A673 (cell line): ENCODE measurements at regions not wholly inside any gene's neighbourhood (a gene's known extent, or its start where the extent isn't known, plus 50 kb on each side); places are given as distances from the start of the nearest gene placed in this dataset.

Source experiments
- BruUV-seq: library from RNA; stranded (reverse); fragments of 400-500 nt; replicated peaks from 2 replicates; lab custom pipeline; 2021; lab: Mats Ljungman, UMichigan
- CTCF ChIA-PET: fragments of 300-600 bp; sonication (Branson Sonifier 250); formaldehyde crosslinking; loops from one replicate; lab custom pipeline; 2022; ENCODE audit warnings: antibody characterized with exemption; lab: Charles Lee
- POLR2A ChIA-PET: fragments of 300-600 bp; sonication (Branson Sonifier 250); formaldehyde crosslinking; loops from one replicate; lab custom pipeline; 2022; ENCODE audit warnings: antibody characterized with exemption; ENCODE audit not compliant: low non-redundant PET; lab: Charles Lee
- DNase-seq: peaks from one replicate; pipeline ENCODE4 v3.0.0-alpha.2; 2015; ENCODE audit warnings: low spot score
- H3K27ac ChIP-seq: fragments of 200-600 bp; sonication (generic); 2 replicates; pipeline ENCODE4 v1.5.1; 2016; ENCODE audit warnings: mixed run types, low read depth, mild to moderate bottlenecking, mixed read lengths, antibody characterized with exemption, low read length; ENCODE audit not compliant: poor library complexity, severe bottlenecking
- H3K27me3 ChIP-seq: fragments of 200-600 bp; sonication (generic); replicated peaks from 2 replicates; pipeline ENCODE4 v1.6.1; 2017; ENCODE audit warnings: mixed run types, low read depth, mild to moderate bottlenecking, mixed read lengths, antibody characterized with exemption, low read length; ENCODE audit not compliant: insufficient read depth, poor library complexity
- H3K36me3 ChIP-seq: fragments of 200-600 bp; sonication (generic); 2 replicates; pipeline ENCODE4 v1.6.1; 2016; ENCODE audit warnings: mixed run types, mild to moderate bottlenecking, mixed read lengths, antibody characterized with exemption, low read length; ENCODE audit not compliant: insufficient read depth, poor library complexity, severe bottlenecking
- H3K4me1 ChIP-seq: fragments of 200-600 bp; sonication (generic); 2 replicates; pipeline ENCODE4 v1.6.1; 2017; ENCODE audit warnings: mixed run types, mild to moderate bottlenecking, mixed read lengths, antibody characterized with exemption, low read length; ENCODE audit not compliant: insufficient read depth, poor library complexity, severe bottlenecking
- H3K4me3 ChIP-seq: fragments of 200-600 bp; sonication (generic); 2 replicates; pipeline ENCODE4 v1.5.1; 2016; ENCODE audit warnings: low read depth, mixed run types, mild to moderate bottlenecking, mixed read lengths, low read length; ENCODE audit not compliant: poor library complexity, severe bottlenecking
- H3K9me3 ChIP-seq: fragments of 200-600 bp; sonication (generic); 2 replicates; pipeline ENCODE4 v1.6.1; 2016; ENCODE audit warnings: mixed run types, low read depth, mild to moderate bottlenecking, mixed read lengths, antibody characterized with exemption, low read length; ENCODE audit not compliant: poor library complexity, severe bottlenecking
- EZH2 ChIP-seq: fragments of 200-600 bp; sonication (generic); IDR thresholded peaks from 2 replicates; pipeline ENCODE4 v1.6.1; 2017; ENCODE audit warnings: borderline replicate concordance, low read depth, mild to moderate bottlenecking, mixed read lengths, antibody characterized with exemption, low read length; ENCODE audit not compliant: poor library complexity, severe bottlenecking
- intact Hi-C: fragments of 100-400 bp; cut with micrococcal nuclease; formaldehyde crosslinking; loops from one replicate; pipeline ENCODE4 v1.10.0; 2022; ENCODE audit not compliant: unreplicated experiment
- TF ChIP-seq, protein P1 (sequence below): fragments of 300-800, 200-600 bp; sonication (generic); conservative IDR thresholded peaks from 2 replicates; pipeline ENCODE4 v1.5.1; 2017; ENCODE audit warnings: low read depth, mild to moderate bottlenecking, antibody characterized with exemption, low read length, moderate library complexity, mixed read lengths

DNA sequence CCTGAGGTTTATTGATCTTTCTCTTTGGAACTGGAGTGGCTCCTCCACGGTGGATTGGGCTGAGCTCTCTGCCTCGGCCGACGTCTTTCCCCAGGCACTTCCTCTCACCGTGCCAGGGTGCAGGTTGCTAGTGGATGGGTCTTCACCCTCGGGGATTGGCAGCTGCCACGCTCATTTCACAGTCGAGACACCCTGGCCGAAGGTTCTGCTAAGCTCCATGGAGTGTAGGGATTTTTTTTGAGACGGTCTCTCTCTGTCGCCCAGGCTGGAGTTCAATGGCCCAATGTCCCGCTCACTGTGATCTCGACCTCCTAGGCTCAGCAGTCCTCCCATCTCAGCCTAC lies 280.8 kb downstream of the SEC14L1 start:
- Histone ChIP-seq H3K36me3 (no peaks in the 10 kb centered on the region), H3K4me3 (peak overlapping the region; percentile 23), H3K4me1 (peaks cover 67% of the 10 kb centered on the region), H3K27ac (peak overlapping the region; percentile 75), H3K27me3 (no peaks in the 10 kb centered on the region), H3K9me3 (no peaks in the 10 kb centered on the region)
- CTCF ChIA-PET = interaction anchor here (1.8 kb wide), 1 partner anchor 8 kb away, joined by 5 read pairs; no protein-coding TSS in a partner anchor
- DNase-seq = no peak
- BruUV-seq = no TSS peak
- intact Hi-C loops = no loop called here
- POLR2A ChIA-PET = no interaction called here
- no peak for TF ChIP-seq EZH2
- TF ChIP-seq, protein P1, sequence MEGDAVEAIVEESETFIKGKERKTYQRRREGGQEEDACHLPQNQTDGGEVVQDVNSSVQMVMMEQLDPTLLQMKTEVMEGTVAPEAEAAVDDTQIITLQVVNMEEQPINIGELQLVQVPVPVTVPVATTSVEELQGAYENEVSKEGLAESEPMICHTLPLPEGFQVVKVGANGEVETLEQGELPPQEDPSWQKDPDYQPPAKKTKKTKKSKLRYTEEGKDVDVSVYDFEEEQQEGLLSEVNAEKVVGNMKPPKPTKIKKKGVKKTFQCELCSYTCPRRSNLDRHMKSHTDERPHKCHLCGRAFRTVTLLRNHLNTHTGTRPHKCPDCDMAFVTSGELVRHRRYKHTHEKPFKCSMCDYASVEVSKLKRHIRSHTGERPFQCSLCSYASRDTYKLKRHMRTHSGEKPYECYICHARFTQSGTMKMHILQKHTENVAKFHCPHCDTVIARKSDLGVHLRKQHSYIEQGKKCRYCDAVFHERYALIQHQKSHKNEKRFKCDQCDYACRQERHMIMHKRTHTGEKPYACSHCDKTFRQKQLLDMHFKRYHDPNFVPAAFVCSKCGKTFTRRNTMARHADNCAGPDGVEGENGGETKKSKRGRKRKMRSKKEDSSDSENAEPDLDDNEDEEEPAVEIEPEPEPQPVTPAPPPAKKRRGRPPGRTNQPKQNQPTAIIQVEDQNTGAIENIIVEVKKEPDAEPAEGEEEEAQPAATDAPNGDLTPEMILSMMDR = no peak

DNA sequence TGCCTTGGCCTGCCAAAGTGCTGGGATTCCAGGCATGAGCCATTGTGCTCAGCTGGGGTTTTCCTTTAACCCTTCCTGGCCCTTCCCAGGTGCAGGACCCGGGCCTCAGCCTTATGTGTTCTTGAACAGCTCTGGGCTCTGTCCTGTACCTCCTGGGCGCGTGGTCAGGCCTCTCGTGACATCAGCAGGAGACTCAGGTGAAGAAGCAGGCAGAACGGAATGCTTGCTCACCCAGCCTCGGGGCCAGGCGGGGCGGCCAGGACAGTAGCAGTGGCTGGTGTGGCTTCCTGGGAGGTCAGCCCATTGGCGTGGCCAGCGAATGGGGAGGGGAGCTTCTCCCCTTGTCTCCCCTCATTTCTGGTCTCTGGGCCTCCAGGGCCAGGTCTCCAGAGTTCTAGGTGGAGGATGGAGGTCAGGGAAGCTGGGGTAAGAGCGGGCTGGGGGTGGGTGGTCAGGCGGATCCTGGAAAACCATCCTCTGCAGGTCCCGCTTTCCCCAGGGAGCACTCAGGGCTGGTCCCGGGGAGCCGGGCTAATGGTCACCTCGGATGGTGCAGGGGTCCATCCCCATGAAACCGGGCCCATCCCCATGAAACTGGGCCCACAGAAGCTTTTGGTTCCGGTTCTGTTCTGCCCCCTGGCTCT lies 281.5 kb downstream of the SEC14L1 start:
- Histone ChIP-seq H3K9me3 (no peaks in the 10 kb centered on the region), H3K4me1 (peaks cover 73% of the 10 kb centered on the region), H3K27me3 (no peaks in the 10 kb centered on the region), H3K27ac (peak overlapping the region; percentile 75), H3K4me3 (no peak overlapping the region), H3K36me3 (no peaks in the 10 kb centered on the region)
- no peak for TF ChIP-seq EZH2
- TF ChIP-seq, protein P1 = no peak
- intact Hi-C loops = no loop called here
- DNase-seq = no peak
- CTCF ChIA-PET = interaction anchor here (1.8 kb wide), 1 partner anchor 8 kb away, joined by 5 read pairs; no protein-coding TSS in a partner anchor
- BruUV-seq = no TSS peak
- POLR2A ChIA-PET = no interaction called here

DNA sequence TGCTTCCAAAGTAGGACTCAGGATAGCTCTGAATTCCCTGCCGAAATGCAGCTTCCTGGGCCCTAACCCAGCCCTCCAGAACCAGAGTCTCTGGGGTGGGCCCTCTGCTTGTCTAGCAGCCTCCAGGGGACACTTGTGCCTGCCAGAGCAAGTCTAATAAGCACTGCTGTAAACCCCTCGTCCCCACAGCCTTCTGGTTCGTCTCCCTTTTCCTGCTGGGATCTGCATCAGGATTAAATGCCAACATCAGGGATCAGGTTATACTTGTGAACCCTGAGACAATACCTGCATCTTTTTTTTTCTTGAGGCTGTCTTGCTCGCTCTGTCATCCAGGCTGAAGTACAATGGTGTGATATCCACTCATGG lies 282.0 kb downstream of the SEC14L1 start:
- BruUV-seq = no TSS peak
- Histone ChIP-seq H3K27me3 (no peaks in the 10 kb centered on the region), H3K36me3 (no peaks in the 10 kb centered on the region), H3K4me1 (peaks cover 78% of the 10 kb centered on the region), H3K4me3 (no peak overlapping the region), H3K27ac (no peak overlapping the region), H3K9me3 (no peaks in the 10 kb centered on the region)
- ChIA-PET POLR2A (no interaction called here), CTCF (no interaction called here)
- DNase-seq = no peak
- TF ChIP-seq, protein P1 = no peak
- TF ChIP-seq EZH2 = no peak
- intact Hi-C loops = no loop called here
